Effector CD4-positive, alpha-beta T cell (primary cell): ENCODE measurements at regions not wholly inside any gene's neighbourhood (a gene's known extent, or its start where the extent isn't known, plus 50 kb on each side); places are given as distances from the start of the nearest gene placed in this dataset.

Experiments
- DNase-seq: peaks from one replicate; pipeline ENCODE4 v3.0.0-alpha.2; 2020

GRCh38 chr3:194738254-194739093, 52.8 kb downstream of the FAM43A start:
- no peak for DNase-seq

- no peak for DNase-seq
These were observed 54.0 kb downstream of the FAM43A start for GRCh38 chr3:194739498-194740284.

GRCh38 chr3:194740859-194741491, 55.3 kb downstream of the FAM43A start:
- DNase-seq, result no peak

GRCh38 chr3:194741916-194742315, 56.2 kb downstream of the FAM43A start:
- DNase-seq, result no peak

- DNase-seq, result no peak
These were observed 59.1 kb downstream of the FAM43A start for GRCh38 chr3:194744826-194745225.

GRCh38 chr3:194745422-194746184, 59.9 kb downstream of the FAM43A start:
- no peak for DNase-seq

- DNase-seq, result no peak
These were observed 62.5 kb downstream of the FAM43A start for GRCh38 chr3:194748225-194748624.

GRCh38 chr3:194749631-194750490, 64.2 kb downstream of the FAM43A start:
- no peak for DNase-seq

- DNase-seq, result no peak
These were observed 64.8 kb downstream of the FAM43A start for GRCh38 chr3:194750491-194750828.

- DNase-seq, result no peak
These were observed 70.2 kb downstream of the FAM43A start for GRCh38 chr3:194755671-194756459.

GRCh38 chr3:194756460-194756779, 70.7 kb downstream of the FAM43A start:
- DNase-seq, result no peak

- no peak for DNase-seq
These were observed 71.2 kb downstream of the FAM43A start for GRCh38 chr3:194756791-194757325.

GRCh38 chr3:194757647-194758061, 72.0 kb downstream of the FAM43A start:
- no peak for DNase-seq

- DNase-seq, result no peak
These were observed 73.0 kb downstream of the FAM43A start for GRCh38 chr3:194758716-194759115.

- no peak for DNase-seq
These were observed 74.9 kb downstream of the FAM43A start for GRCh38 chr3:194760494-194761137.

- DNase-seq, result no peak
These were observed 75.7 kb downstream of the FAM43A start for GRCh38 chr3:194761384-194761783.

- no peak for DNase-seq
These were observed 81.2 kb downstream of the FAM43A start for GRCh38 chr3:194766845-194767244.

- no peak for DNase-seq
These were observed 81.9 kb downstream of the FAM43A start for GRCh38 chr3:194767446-194768207.

GRCh38 chr3:194768586-194768985, 82.9 kb downstream of the FAM43A start:
- DNase-seq, result no peak
